ENCODE measurements at regions not wholly inside any gene's neighbourhood (a gene's known extent, or its start where the extent isn't known, plus 50 kb on each side); places are given as distances from the start of the nearest gene placed in this dataset.

- TF ChIP-seq, protein P1, sequence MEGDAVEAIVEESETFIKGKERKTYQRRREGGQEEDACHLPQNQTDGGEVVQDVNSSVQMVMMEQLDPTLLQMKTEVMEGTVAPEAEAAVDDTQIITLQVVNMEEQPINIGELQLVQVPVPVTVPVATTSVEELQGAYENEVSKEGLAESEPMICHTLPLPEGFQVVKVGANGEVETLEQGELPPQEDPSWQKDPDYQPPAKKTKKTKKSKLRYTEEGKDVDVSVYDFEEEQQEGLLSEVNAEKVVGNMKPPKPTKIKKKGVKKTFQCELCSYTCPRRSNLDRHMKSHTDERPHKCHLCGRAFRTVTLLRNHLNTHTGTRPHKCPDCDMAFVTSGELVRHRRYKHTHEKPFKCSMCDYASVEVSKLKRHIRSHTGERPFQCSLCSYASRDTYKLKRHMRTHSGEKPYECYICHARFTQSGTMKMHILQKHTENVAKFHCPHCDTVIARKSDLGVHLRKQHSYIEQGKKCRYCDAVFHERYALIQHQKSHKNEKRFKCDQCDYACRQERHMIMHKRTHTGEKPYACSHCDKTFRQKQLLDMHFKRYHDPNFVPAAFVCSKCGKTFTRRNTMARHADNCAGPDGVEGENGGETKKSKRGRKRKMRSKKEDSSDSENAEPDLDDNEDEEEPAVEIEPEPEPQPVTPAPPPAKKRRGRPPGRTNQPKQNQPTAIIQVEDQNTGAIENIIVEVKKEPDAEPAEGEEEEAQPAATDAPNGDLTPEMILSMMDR (IDR thresholded peaks at IDR 0.05), result no peak
- CTCF ChIA-PET, result no interaction called here
- peaks cover 10% of the 10 kb centered on the region for H3K9me3 Mint-ChIP-seq
These were observed 714.1 kb downstream of the STIM2 start for GRCh38 chr4:27574743-27575142.

DNA sequence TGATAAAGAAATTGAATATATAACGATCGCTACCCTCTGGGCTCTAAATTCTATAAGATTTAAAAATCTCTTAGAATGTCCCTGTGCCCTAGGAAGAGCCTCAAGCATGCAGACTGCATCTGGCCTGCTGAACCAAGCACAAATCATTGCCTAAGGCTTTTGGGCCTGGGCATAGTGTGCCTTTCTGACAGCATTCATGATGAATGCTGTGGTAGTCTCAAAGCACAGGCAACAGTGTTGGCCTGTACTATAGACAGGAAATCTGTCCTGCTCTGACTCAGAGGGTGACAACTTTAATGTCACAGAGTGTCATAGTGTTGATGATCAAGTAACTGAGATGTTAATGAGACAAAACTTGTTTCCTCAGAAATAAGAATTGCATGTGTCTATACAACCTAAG, 717.3 kb downstream of the STIM2 start:
- Mint-ChIP-seq H3K27ac (no peak overlapping the region), H3K27me3 (no peaks in the 10 kb centered on the region), H3K4me3 (no peak overlapping the region), H3K4me1 (ENCODE audit: low read depth) (no peaks in the 10 kb centered on the region), H3K36me3 (ENCODE audit: low read depth) (no peaks in the 10 kb centered on the region), H3K9me3 (peaks cover 7% of the 10 kb centered on the region)
- DNase-seq (no peak), ATAC-seq (ENCODE audit: poor library complexity) (no peak)
- ChIA-PET CTCF (no interaction called here), POLR2A (no interaction called here)
- Histone ChIP-seq H3K4me3 (ENCODE audit: low read length) (no peak overlapping the region), H3K4me1 (ENCODE audit: insufficient read depth, low read length) (no peaks in the 10 kb centered on the region), H3K27ac (ENCODE audit: low read depth in 1 of 2, low read length in 2 of 2) (no peak overlapping the region), H3K36me3 (ENCODE audit: insufficient read depth, low read length) (no peaks in the 10 kb centered on the region), H3K9me3 (ENCODE audit: control insufficient read depth in 1 of 2, insufficient read depth in 1 of 2, low read length in 2 of 2) (no peaks in the 10 kb centered on the region), H3K27me3 (ENCODE audit: control insufficient read depth in 1 of 2, insufficient read depth in 2 of 2, low read length in 2 of 2) (no peaks in the 10 kb centered on the region)
- TF ChIP-seq, protein P1 (IDR thresholded peaks at IDR 0.05), result no peak
- intact Hi-C loops (cut with DNase I, micrococcal nuclease), result no loop called here

More at GRCh38 chr4:27574743-27575142, 714.1 kb downstream of the STIM2 start:
- H3K27ac Mint-ChIP-seq, result no peak overlapping the region
- Histone ChIP-seq H3K4me1 (ENCODE audit: insufficient read depth, low read length) (no peaks in the 10 kb centered on the region), H3K36me3 (ENCODE audit: insufficient read depth, low read length) (no peaks in the 10 kb centered on the region), H3K27ac (ENCODE audit: low read depth in 1 of 2, low read length in 2 of 2) (no peak overlapping the region), H3K9me3 (ENCODE audit: control insufficient read depth in 1 of 2, insufficient read depth in 1 of 2, low read length in 2 of 2) (no peaks in the 10 kb centered on the region), H3K4me3 (ENCODE audit: low read length) (no peak overlapping the region), H3K27me3 (ENCODE audit: control insufficient read depth in 1 of 2, insufficient read depth in 2 of 2, low read length in 2 of 2) (no peaks in the 10 kb centered on the region)
- ATAC-seq (ENCODE audit: poor library complexity) (no peak), DNase-seq (no peak)
- H3K27me3 Mint-ChIP-seq, result no peaks in the 10 kb centered on the region
- no peaks in the 10 kb centered on the region for H3K4me1 Mint-ChIP-seq (ENCODE audit: low read depth)
- intact Hi-C loops (cut with DNase I, micrococcal nuclease), result no loop called here
- POLR2A ChIA-PET, result no interaction called here
- H3K36me3 Mint-ChIP-seq (ENCODE audit: low read depth), result no peaks in the 10 kb centered on the region
- no peak overlapping the region for H3K4me3 Mint-ChIP-seq

DNA sequence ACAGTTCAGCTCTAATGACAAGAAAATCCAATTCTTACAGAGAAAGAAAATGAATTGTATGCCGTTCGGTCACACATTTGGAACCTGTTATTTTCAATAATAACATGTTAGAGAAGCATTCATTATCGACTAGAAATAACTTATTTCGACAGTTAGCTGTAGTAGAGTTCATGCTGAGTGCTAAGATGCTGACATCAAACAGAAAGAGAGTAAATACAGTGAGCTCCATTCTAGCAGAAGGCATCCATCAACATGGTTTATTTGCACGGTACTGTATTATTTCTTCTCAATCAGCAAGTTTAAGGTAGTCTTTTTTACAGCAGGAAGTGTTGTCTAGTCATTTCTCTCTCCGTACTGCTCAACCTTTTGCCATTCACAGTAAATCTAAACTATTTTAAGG, 732.1 kb downstream of the STIM2 start:
- peaks cover 0 to 8% of the 10 kb centered on the region in 2 experiments for H3K9me3 ChIP-seq (ENCODE audit: control insufficient read depth in 1 of 2, insufficient read depth in 1 of 2, low read length in 2 of 2)
- TF ChIP-seq, protein P1 (IDR thresholded peaks at IDR 0.05), result no peak
- ATAC-seq (ENCODE audit: poor library complexity) (no peak), DNase-seq (no peak)
- ChIA-PET CTCF (no interaction called here), POLR2A (no interaction called here)
- H3K4me1 Mint-ChIP-seq (ENCODE audit: low read depth), result no peaks in the 10 kb centered on the region
- no peak overlapping the region for H3K4me3 Mint-ChIP-seq
- no peaks in the 10 kb centered on the region for H3K4me1 ChIP-seq (ENCODE audit: insufficient read depth, low read length)
- no peaks in the 10 kb centered on the region for H3K27me3 ChIP-seq (ENCODE audit: control insufficient read depth in 1 of 2, insufficient read depth in 2 of 2, low read length in 2 of 2)
- H3K4me3 ChIP-seq (ENCODE audit: low read length), result no peak overlapping the region
- no peaks in the 10 kb centered on the region for H3K27me3 Mint-ChIP-seq
- no peak overlapping the region for H3K27ac ChIP-seq (ENCODE audit: low read depth in 1 of 2, low read length in 2 of 2)
- H3K36me3 ChIP-seq (ENCODE audit: insufficient read depth, low read length), result no peaks in the 10 kb centered on the region
- intact Hi-C loops (cut with DNase I, micrococcal nuclease), result no loop called here
- peaks cover 2% of the 10 kb centered on the region for H3K9me3 Mint-ChIP-seq
- no peak overlapping the region for H3K27ac Mint-ChIP-seq
- no peaks in the 10 kb centered on the region for H3K36me3 Mint-ChIP-seq (ENCODE audit: low read depth)

Measured in CD4-positive, alpha-beta T cell (primary cell).